Upper lobe of left lung (tissue), 6 donors: ENCODE measurements at regions not wholly inside any gene's neighbourhood (a gene's known extent, or its start where the extent isn't known, plus 50 kb on each side); places are given as distances from the start of the nearest gene placed in this dataset.

Experiments
- ATAC-seq, 2 donors: fragments of 200-7000 bp; cut with Tn5 transposase; one replicate each; pipeline ENCODE4 v1.9.1; 2022; ENCODE audit warnings: mild to moderate bottlenecking in 2 of 2, moderate library complexity in 2 of 2; ENCODE audit not compliant: low FRiP score in 2 of 2
- DNase-seq, 2 donors: peaks; one replicate each; pipeline ENCODE4 v3.0.0-alpha.2; 2019 to 2020
- H3K27ac ChIP-seq, 4 donors: fragments of 200-600 bp; sonication (generic); one replicate each; pipeline ENCODE4 v1.5.1; 2016 to 2019
- H3K27me3 ChIP-seq, 4 donors: fragments of 200-600 bp; sonication (generic); one replicate each; pipeline ENCODE4 v1.5.1; 2017 to 2019
- H3K36me3 ChIP-seq, 4 donors: fragments of 200-600 bp; sonication (generic); one replicate each; pipeline ENCODE4 v1.5.1; 2016 to 2019
- H3K4me1 ChIP-seq, 4 donors: fragments of 200-600 bp; sonication (generic); one replicate each; pipeline ENCODE4 v1.5.1; 2018 to 2019
- H3K4me3 ChIP-seq, 4 donors: fragments of 200-600 bp; sonication (generic); one replicate each; pipeline ENCODE4 v1.5.1; 2017 to 2019; ENCODE audit warnings: mild to moderate bottlenecking in 2 of 4, moderate library complexity in 1 of 4
- H3K9me3 ChIP-seq, 4 donors: fragments of 200-600 bp; sonication (generic); one replicate each; pipeline ENCODE4 v1.5.1; 2018 to 2019
- CTCF ChIP-seq, 6 experiments: fragments of 450-650 bp in 4 of 6; fragments of 200-600 bp in 2 of 6; sonication (generic) in 2 of 6; IDR thresholded peaks; one replicate each; pipeline ENCODE4 v1.5.1; 2016 to 2019; ENCODE audit warnings: antibody characterized with exemption in 6 of 6
- EP300 ChIP-seq, 4 donors: sonication (generic); formaldehyde crosslinking; IDR thresholded peaks; one replicate each; pipeline ENCODE4 v1.5.1; 2017; ENCODE audit warnings: antibody characterized with exemption in 4 of 4, control low read depth in 2 of 4
- POLR2A ChIP-seq, 4 donors: fragments of 450-650 bp; IDR thresholded peaks; one replicate each; pipeline ENCODE4 v1.5.1; 2016 to 2017; ENCODE audit warnings: antibody characterized with exemption in 4 of 4, mild to moderate bottlenecking in 2 of 4
- POLR2AphosphoS5 ChIP-seq, 2 donors: sonication (generic); formaldehyde crosslinking; IDR thresholded peaks; one replicate each; pipeline ENCODE4 v1.5.1; 2017; ENCODE audit warnings: antibody characterized with exemption in 2 of 2
- WGBS, 2 donors: methylation state at CpG; one replicate each; pipeline ENCODE4 v1.1.5; 2017 to 2018; 5-methylcytosine and 5-hydroxymethylcytosine counted together
- donor health status: DM: no; HTN: no; CAD: no; lungs with moderate emphysema.
- donor health status: DM: no; HTN: yes; CAD: no; lungs with severe emphysema.

- no peaks in the 10 kb centered on the region for H3K36me3 ChIP-seq
- no peak overlapping the region for H3K4me3 ChIP-seq
- no peaks in the 10 kb centered on the region for H3K9me3 ChIP-seq
- no peaks in the 10 kb centered on the region for H3K27me3 ChIP-seq
- H3K4me1 ChIP-seq, result no peaks in the 10 kb centered on the region
- DNase-seq, result no peak
- H3K27ac ChIP-seq, result no peak overlapping the region
- 83 to 85% methylated on average over 1 of the region's 1 CpG for WGBS, 2 donors
- ATAC-seq, result no peak
- TF ChIP-seq POLR2A (IDR thresholded peaks at IDR 0.05) (no peak), POLR2AphosphoS5 (IDR thresholded peaks at IDR 0.05) (no peak), CTCF (IDR thresholded peaks at IDR 0.05) (no peak), EP300 (IDR thresholded peaks at IDR 0.05) (no peak)
Measured at GRCh38 chr18:78692105-78692504, 287.5 kb upstream of the SALL3 start.

- 72 to 92% methylated on average over 2 to 7 of the region's 7 CpGs for WGBS, 2 donors
- ATAC-seq (no peak), DNase-seq (no peak)
- Histone ChIP-seq H3K4me3 (no peak overlapping the region), H3K27me3 (no peaks in the 10 kb centered on the region), H3K27ac (no peak overlapping the region), H3K36me3 (no peaks in the 10 kb centered on the region), H3K4me1 (no peaks in the 10 kb centered on the region), H3K9me3 (no peaks in the 10 kb centered on the region)
- no peak for TF ChIP-seq CTCF (IDR thresholded peaks at IDR 0.05)
- TF ChIP-seq POLR2AphosphoS5 (IDR thresholded peaks at IDR 0.05), result no peak
- no peak for TF ChIP-seq EP300 (IDR thresholded peaks at IDR 0.05)
Measured at GRCh38 chr18:78693429-78693828, 286.2 kb upstream of the SALL3 start.

- H3K27ac ChIP-seq, result no peak overlapping the region
- H3K4me3 ChIP-seq, result no peak overlapping the region
- no peak for TF ChIP-seq POLR2A (IDR thresholded peaks at IDR 0.05)
- no peak for TF ChIP-seq CTCF (IDR thresholded peaks at IDR 0.05)
- no peak for TF ChIP-seq EP300 (IDR thresholded peaks at IDR 0.05)
- no peak for TF ChIP-seq POLR2AphosphoS5 (IDR thresholded peaks at IDR 0.05)
- ATAC-seq (no peak), DNase-seq (no peak)
- no peaks in the 10 kb centered on the region for H3K36me3 ChIP-seq
- H3K9me3 ChIP-seq, result no peaks in the 10 kb centered on the region
- WGBS, 2 donors, result 82 to 91% methylated on average over 20 to 21 of the region's 21 CpGs
- no peaks in the 10 kb centered on the region for H3K4me1 ChIP-seq
- no peaks in the 10 kb centered on the region for H3K27me3 ChIP-seq
Measured at GRCh38 chr18:78696698-78697435, 282.8 kb upstream of the SALL3 start.

- DNase-seq, result no peak
- WGBS, 2 donors, result 88 to 89% methylated on average over 10 of the region's 10 CpGs
- Histone ChIP-seq H3K9me3 (no peaks in the 10 kb centered on the region), H3K36me3 (no peaks in the 10 kb centered on the region), H3K4me1 (no peaks in the 10 kb centered on the region), H3K4me3 (no peak overlapping the region), H3K27ac (no peak overlapping the region), H3K27me3 (no peaks in the 10 kb centered on the region)
- ATAC-seq, result no peak
- no peak for TF ChIP-seq CTCF (IDR thresholded peaks at IDR 0.05)
- TF ChIP-seq POLR2A (IDR thresholded peaks at IDR 0.05), result no peak
- TF ChIP-seq EP300 (IDR thresholded peaks at IDR 0.05), result no peak
- no peak for TF ChIP-seq POLR2AphosphoS5 (IDR thresholded peaks at IDR 0.05)
Measured at GRCh38 chr18:78697446-78697845, 282.2 kb upstream of the SALL3 start.

GRCh38 chr18:78698914-78699313 lies 280.7 kb upstream of the SALL3 start:
- Histone ChIP-seq H3K4me1 (no peaks in the 10 kb centered on the region), H3K4me3 (no peak overlapping the region), H3K27me3 (no peaks in the 10 kb centered on the region), H3K27ac (no peak overlapping the region), H3K36me3 (no peaks in the 10 kb centered on the region), H3K9me3 (no peaks in the 10 kb centered on the region)
- no peak for ATAC-seq
- DNase-seq, result no peak
- WGBS, 2 donors, result 86 to 89% methylated on average over 5 of the region's 5 CpGs
- TF ChIP-seq POLR2A (IDR thresholded peaks at IDR 0.05), result no peak
- TF ChIP-seq POLR2AphosphoS5 (IDR thresholded peaks at IDR 0.05), result no peak
- no peak for TF ChIP-seq EP300 (IDR thresholded peaks at IDR 0.05)
- TF ChIP-seq CTCF (IDR thresholded peaks at IDR 0.05), result no peak
